ENCODE measurements at regions not wholly inside any gene's neighbourhood (a gene's known extent, or its start where the extent isn't known, plus 50 kb on each side); places are given as distances from the start of the nearest gene placed in this dataset.
"Not testable (repeated sequence)": the region's sequence is repeated elsewhere in the genome, so short reads cannot be mapped to it uniquely, and the experiment has no call there.

- no peak for TF ChIP-seq ZC3H10 (CRISPR knock-in tag; IDR thresholded peaks at IDR 0.05)
- TF ChIP-seq POU6F1 (CRISPR knock-in tag; IDR thresholded peaks at IDR 0.05; ENCODE audit: borderline replicate concordance, low read depth): no peak
- no peak for ATAC-seq
These were observed 384.8 kb downstream of the TMEM121 start for GRCh38 chr14:105911006-105911847.

- not testable (repeated sequence) for ATAC-seq
These were observed 385.5 kb downstream of the TMEM121 start for GRCh38 chr14:105911848-105912292.

- no peak for TF ChIP-seq SNAI2 (CRISPR knock-in tag; IDR thresholded peaks at IDR 0.05)
- no peak for TF ChIP-seq RARB (CRISPR knock-in tag; IDR thresholded peaks at IDR 0.05)
- no peak for ATAC-seq
These were observed 386.3 kb downstream of the TMEM121 start for GRCh38 chr14:105912641-105913180.

GRCh38 chr14:105913221-105913620 lies 386.8 kb downstream of the TMEM121 start:
- ATAC-seq: no peak

GRCh38 chr14:105913861-105914260 lies 387.5 kb downstream of the TMEM121 start:
- no peak for ATAC-seq
- TF ChIP-seq TOX (CRISPR knock-in tag; IDR thresholded peaks at IDR 0.05; ENCODE audit: borderline replicate concordance) (no peak), GLIS3 (CRISPR knock-in tag; IDR thresholded peaks at IDR 0.05) (no peak), OSR1 (CRISPR knock-in tag; IDR thresholded peaks at IDR 0.05) (no peak), TCF4 (CRISPR knock-in tag; IDR thresholded peaks at IDR 0.05; ENCODE audit: borderline replicate concordance) (no peak), RARB (CRISPR knock-in tag; IDR thresholded peaks at IDR 0.05) (no peak), ZFP3 (CRISPR knock-in tag; IDR thresholded peaks at IDR 0.05) (no peak), PPARA (CRISPR knock-in tag; IDR thresholded peaks at IDR 0.05; ENCODE audit: borderline replicate concordance) (no peak), ESRRG (CRISPR knock-in tag; IDR thresholded peaks at IDR 0.05) (no peak), ZNF565 (CRISPR knock-in tag; conservative IDR thresholded peaks at IDR 0.05; ENCODE audit: low read depth) (no peak)

More at GRCh38 chr14:105913221-105913620, 386.8 kb downstream of the TMEM121 start:
- TF ChIP-seq ZC3H10 (CRISPR knock-in tag; IDR thresholded peaks at IDR 0.05) (no peak), ZNF565 (CRISPR knock-in tag; conservative IDR thresholded peaks at IDR 0.05; ENCODE audit: low read depth) (no peak), POU6F1 (CRISPR knock-in tag; IDR thresholded peaks at IDR 0.05; ENCODE audit: borderline replicate concordance, low read depth) (no peak), ZNF70 (CRISPR knock-in tag; IDR thresholded peaks at IDR 0.05) (no peak)

GRCh38 chr14:105914281-105914680 lies 387.9 kb downstream of the TMEM121 start:
- not testable (repeated sequence) for ATAC-seq

- TF ChIP-seq CREB5 (CRISPR knock-in tag; IDR thresholded peaks at IDR 0.05; ENCODE audit: low read depth) (no peak), ZFP3 (CRISPR knock-in tag; IDR thresholded peaks at IDR 0.05) (no peak), TOX (CRISPR knock-in tag; IDR thresholded peaks at IDR 0.05; ENCODE audit: borderline replicate concordance) (no peak), TCF4 (CRISPR knock-in tag; IDR thresholded peaks at IDR 0.05; ENCODE audit: borderline replicate concordance) (no peak), POU6F1 (CRISPR knock-in tag; IDR thresholded peaks at IDR 0.05; ENCODE audit: borderline replicate concordance, low read depth) (no peak), BACH2 (CRISPR knock-in tag; IDR thresholded peaks at IDR 0.05; ENCODE audit: borderline replicate concordance) (no peak), OSR1 (CRISPR knock-in tag; IDR thresholded peaks at IDR 0.05) (no peak), SNAI2 (CRISPR knock-in tag; IDR thresholded peaks at IDR 0.05) (no peak), RARB (CRISPR knock-in tag; IDR thresholded peaks at IDR 0.05) (no peak), CSDC2 (CRISPR knock-in tag; IDR thresholded peaks at IDR 0.05) (no peak)
- ATAC-seq: no peak
These were observed 388.5 kb downstream of the TMEM121 start for GRCh38 chr14:105914738-105915385.

GRCh38 chr14:105915546-105915945 lies 389.2 kb downstream of the TMEM121 start:
- not testable (repeated sequence) for ATAC-seq

- ATAC-seq: not testable (repeated sequence)
These were observed 391.0 kb downstream of the TMEM121 start for GRCh38 chr14:105917136-105917932.
